Body of pancreas (tissue), 4 donors: ENCODE measurements at regions not wholly inside any gene's neighbourhood (a gene's known extent, or its start where the extent isn't known, plus 50 kb on each side); places are given as distances from the start of the nearest gene placed in this dataset.

Experiments
- POLR2A ChIP-seq, 3 donors: fragments of 450-650 bp; IDR thresholded peaks; one replicate each; pipeline ENCODE4 v1.6.1; 2016; ENCODE audit warnings: antibody characterized with exemption in 3 of 3, mild to moderate bottlenecking in 2 of 3
- TF ChIP-seq, protein P1 (sequence below), 7 experiments: fragments of 450-650 bp in 4 of 7; fragments of 200-600 bp in 3 of 7; sonication (generic) in 3 of 7; IDR thresholded peaks; one replicate each; pipeline ENCODE4 v1.5.1; 2016 to 2019; ENCODE audit warnings: antibody characterized with exemption in 7 of 7

DNA sequence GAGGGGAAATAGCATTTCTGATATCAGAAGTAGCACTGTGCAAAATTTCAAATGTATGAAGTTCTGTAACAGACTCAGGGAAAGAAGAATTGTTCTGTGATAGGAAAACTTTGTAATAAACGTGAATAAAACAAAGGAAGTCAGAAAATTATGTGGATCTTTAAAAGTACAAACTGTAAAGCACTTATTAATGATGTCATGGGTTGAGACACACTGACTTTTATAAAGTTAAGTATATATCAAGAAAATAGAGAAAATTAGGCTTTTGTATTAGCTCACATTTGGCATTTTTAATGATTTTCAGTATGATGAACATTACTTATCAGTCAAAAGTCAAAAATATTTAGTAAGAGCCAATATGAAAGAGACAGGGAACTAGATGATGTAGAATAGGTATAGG lies 1081.7 kb upstream of the EDIL3 start:
- TF ChIP-seq, protein P1, sequence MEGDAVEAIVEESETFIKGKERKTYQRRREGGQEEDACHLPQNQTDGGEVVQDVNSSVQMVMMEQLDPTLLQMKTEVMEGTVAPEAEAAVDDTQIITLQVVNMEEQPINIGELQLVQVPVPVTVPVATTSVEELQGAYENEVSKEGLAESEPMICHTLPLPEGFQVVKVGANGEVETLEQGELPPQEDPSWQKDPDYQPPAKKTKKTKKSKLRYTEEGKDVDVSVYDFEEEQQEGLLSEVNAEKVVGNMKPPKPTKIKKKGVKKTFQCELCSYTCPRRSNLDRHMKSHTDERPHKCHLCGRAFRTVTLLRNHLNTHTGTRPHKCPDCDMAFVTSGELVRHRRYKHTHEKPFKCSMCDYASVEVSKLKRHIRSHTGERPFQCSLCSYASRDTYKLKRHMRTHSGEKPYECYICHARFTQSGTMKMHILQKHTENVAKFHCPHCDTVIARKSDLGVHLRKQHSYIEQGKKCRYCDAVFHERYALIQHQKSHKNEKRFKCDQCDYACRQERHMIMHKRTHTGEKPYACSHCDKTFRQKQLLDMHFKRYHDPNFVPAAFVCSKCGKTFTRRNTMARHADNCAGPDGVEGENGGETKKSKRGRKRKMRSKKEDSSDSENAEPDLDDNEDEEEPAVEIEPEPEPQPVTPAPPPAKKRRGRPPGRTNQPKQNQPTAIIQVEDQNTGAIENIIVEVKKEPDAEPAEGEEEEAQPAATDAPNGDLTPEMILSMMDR (IDR thresholded peaks at IDR 0.05): no peak
- TF ChIP-seq POLR2A (IDR thresholded peaks at IDR 0.05): no peak
